H1 (cell line): ENCODE measurements at regions not wholly inside any gene's neighbourhood (a gene's known extent, or its start where the extent isn't known, plus 50 kb on each side); places are given as distances from the start of the nearest gene placed in this dataset.

Experiments used
- CTCF ChIA-PET: fragments of 300-600 bp; sonication (Branson Sonifier 250); formaldehyde crosslinking; loops from one replicate; lab custom pipeline; 2021; ENCODE audit not compliant: partially characterized antibody; lab: Charles Lee
- POLR2A ChIA-PET: fragments of 300-600 bp; sonication (Branson Sonifier 250); formaldehyde crosslinking; loops from one replicate; lab custom pipeline; 2021; ENCODE audit warnings: inconsistent platforms; ENCODE audit not compliant: partially characterized antibody; lab: Charles Lee
- DNase-seq, 2 experiments: peaks; one replicate each; pipeline versions ENCODE4 v3.0.0 to v3.0.0-alpha.2; 2010 to 2022; ENCODE audit warnings: low spot score in 2 of 2, low read depth in 1 of 2, mixed read lengths in 1 of 2
- FAIRE-seq: peaks from 2 replicates; lab custom pipeline; 2011; peaks lifted over from hg19 to GRCh38; lab: Jason Lieb, UNC
- H2AFZ ChIP-seq: 2 replicates; pipeline ENCODE4 v1.8.1; 2012; ENCODE audit warnings: low read length, inconsistent platforms
- H2AK5ac ChIP-seq: 2 replicates; pipeline ENCODE4 v1.6.1; 2013; ENCODE audit warnings: low read depth, low read length
- H2BK120ac ChIP-seq: replicated peaks from 2 replicates; pipeline ENCODE3; 2013; ENCODE audit warnings: low read depth, low read length, inconsistent platforms
- H2BK12ac ChIP-seq: 2 replicates; pipeline ENCODE4 v1.6.1; 2013; ENCODE audit warnings: low read depth, low read length
- H2BK15ac ChIP-seq: 2 replicates; pipeline ENCODE4 v1.6.1; 2013; ENCODE audit warnings: low read length
- H2BK20ac ChIP-seq: 2 replicates; pipeline ENCODE4 v1.6.1; 2013; ENCODE audit warnings: low read length
- H2BK5ac ChIP-seq: 2 replicates; pipeline ENCODE4 v1.6.1; 2013; ENCODE audit warnings: low read depth, low read length
- H3K14ac ChIP-seq: 2 replicates; pipeline ENCODE4 v1.6.1; 2013; ENCODE audit warnings: inconsistent platforms; ENCODE audit not compliant: insufficient read length
- H3K18ac ChIP-seq: 2 replicates; pipeline ENCODE4 v1.6.1; 2013; ENCODE audit warnings: low read length; ENCODE audit errors: extremely low read depth
- H3K23ac ChIP-seq: 2 replicates; pipeline ENCODE4 v1.6.1; 2013; ENCODE audit warnings: inconsistent platforms; ENCODE audit not compliant: insufficient read length
- H3K23me2 ChIP-seq: 2 replicates; pipeline ENCODE4 v1.6.1; 2013; ENCODE audit warnings: low read depth, low read length
- H3K27ac ChIP-seq: 2 replicates; pipeline ENCODE4 v1.6.1; 2011; ENCODE audit warnings: low read depth, low read length, inconsistent platforms
- H3K27me3 ChIP-seq, 4 experiments: replicated peaks in 1 of 4; 1 replicate in 1 of 4; 2 replicates in 3 of 4; pipeline versions ENCODE4 v1.6.1 to v1.8.1; 2011 to 2013; ENCODE audit warnings: low read length in 3 of 4, mild to moderate bottlenecking in 3 of 4, inconsistent platforms in 2 of 4, mixed read lengths in 2 of 4, moderate library complexity in 1 of 4; ENCODE audit not compliant: control insufficient read depth in 3 of 4, insufficient read depth in 3 of 4; ENCODE audit errors: extremely low read depth in 1 of 4
- H3K36me3 ChIP-seq, 4 experiments: 2 replicates each; pipeline versions ENCODE4 v1.6.1 to v1.8.1; 2011 to 2013; ENCODE audit warnings: mild to moderate bottlenecking in 4 of 4, low read length in 3 of 4, moderate library complexity in 2 of 4, control low read depth in 1 of 4, inconsistent platforms in 1 of 4; ENCODE audit not compliant: insufficient read depth in 4 of 4, control insufficient read depth in 2 of 4
- H3K4ac ChIP-seq: replicated peaks from 2 replicates; pipeline ENCODE3; 2013; ENCODE audit warnings: low read length, low read depth, mixed read lengths, inconsistent platforms; ENCODE audit not compliant: insufficient read length
- H3K4me1 ChIP-seq, 4 experiments: replicated peaks in 1 of 4; 1 replicate in 1 of 4; 2 replicates in 3 of 4; pipeline versions ENCODE4 v1.6.1 to v1.8.1; 2011 to 2013; ENCODE audit warnings: low read length in 3 of 4, inconsistent platforms in 2 of 4, mixed read lengths in 1 of 4; ENCODE audit not compliant: insufficient read depth in 4 of 4, control insufficient read depth in 3 of 4
- H3K4me2 ChIP-seq, 2 experiments: 2 replicates each; pipeline versions ENCODE4 v1.6.1 to v1.8.1; 2011 to 2013; ENCODE audit warnings: low read depth in 2 of 2, low read length in 2 of 2, control low read depth in 1 of 2, inconsistent platforms in 1 of 2, mild to moderate bottlenecking in 1 of 2; ENCODE audit not compliant: insufficient read depth in 1 of 2
- H3K4me3 ChIP-seq, 4 experiments: fragments of 200-600, 300-600 bp in 1 of 4; sonication (generic), shearing (Covaris generic), sonication (Bioruptor Twin) in 1 of 4; 2 replicates each; pipeline versions ENCODE4 v1.5.1 to v1.8.1; 2011 to 2016; ENCODE audit warnings: low read length in 4 of 4, low read depth in 3 of 4, control low read depth in 2 of 4, inconsistent platforms in 2 of 4, mild to moderate bottlenecking in 2 of 4, mixed read lengths in 1 of 4, moderate library complexity in 1 of 4; ENCODE audit not compliant: insufficient read depth in 2 of 4; ENCODE audit errors: extremely low read depth in 1 of 4
- H3K56ac ChIP-seq: replicated peaks from 2 replicates; pipeline ENCODE3; 2013; ENCODE audit warnings: low read depth, mild to moderate bottlenecking, mixed read lengths, low read length, inconsistent platforms; ENCODE audit not compliant: insufficient read length
- H3K79me1 ChIP-seq: 2 replicates; pipeline ENCODE4 v1.6.1; 2013; ENCODE audit warnings: low read depth, low read length, control low read depth
- H3K79me2 ChIP-seq, 2 experiments: 2 replicates each; pipeline versions ENCODE4 v1.6.1 to v1.8.1; 2012 to 2013; ENCODE audit warnings: low read length in 2 of 2, mild to moderate bottlenecking in 2 of 2, inconsistent platforms in 1 of 2; ENCODE audit not compliant: insufficient read depth in 2 of 2, control insufficient read depth in 1 of 2
- H3K9ac ChIP-seq, 4 experiments: replicated peaks in 1 of 4; 1 replicate in 1 of 4; 2 replicates in 3 of 4; pipeline versions ENCODE4 v1.6.1 to v1.8.1; 2011 to 2013; ENCODE audit warnings: low read depth in 3 of 4, low read length in 3 of 4, control low read depth in 2 of 4, mild to moderate bottlenecking in 2 of 4, moderate library complexity in 2 of 4, inconsistent platforms in 1 of 4; ENCODE audit errors: extremely low read depth in 1 of 4
- H3K9me3 ChIP-seq, 2 experiments: 2 replicates each; pipeline versions ENCODE4 v1.6.1 to v1.8.1; 2012 to 2013; ENCODE audit warnings: mild to moderate bottlenecking in 2 of 2, moderate library complexity in 2 of 2, control low read depth in 1 of 2, inconsistent platforms in 1 of 2, low read depth in 1 of 2, low read length in 1 of 2, mixed read lengths in 1 of 2; ENCODE audit not compliant: insufficient read depth in 2 of 2
- H4K20me1 ChIP-seq, 2 experiments: replicated peaks in 1 of 2; 2 replicates each; pipeline versions ENCODE3 to v1.8.1; 2011 to 2013; ENCODE audit warnings: inconsistent platforms in 2 of 2, low read length in 2 of 2, mild to moderate bottlenecking in 1 of 2; ENCODE audit not compliant: insufficient read depth in 2 of 2, control insufficient read depth in 1 of 2
- H4K5ac ChIP-seq: 2 replicates; pipeline ENCODE4 v1.6.1; 2013; ENCODE audit warnings: low read length, low read depth, mixed read lengths, inconsistent platforms; ENCODE audit not compliant: insufficient read length
- H4K8ac ChIP-seq: 2 replicates; pipeline ENCODE4 v1.8.0; 2013; ENCODE audit warnings: mild to moderate bottlenecking, moderate library complexity, low read length, inconsistent platforms; ENCODE audit not compliant: insufficient read depth; ENCODE audit errors: extremely low read depth
- H4K91ac ChIP-seq: replicated peaks from 2 replicates; pipeline ENCODE3; 2013; ENCODE audit warnings: low read length, mixed read lengths, inconsistent platforms; ENCODE audit not compliant: insufficient read length
- WGBS, 2 experiments: shearing (Covaris generic) in 1 of 2; methylation state at CpG; one replicate each; pipeline versions ENCODE4 v1.1.6 to v1.1.7; 2013 to 2015; ENCODE audit warnings: low lambda C conversion rate in 2 of 2, mixed read lengths in 2 of 2, inconsistent platforms in 1 of 2, low coverage in 1 of 2, missing lambda C conversion rate in 1 of 2; ENCODE audit not compliant: insufficient replicate concordance in 2 of 2, insufficient coverage in 1 of 2, insufficient read length in 1 of 2; ENCODE audit errors: extremely low coverage in 1 of 2, missing lambda C conversion rate in 1 of 2; 5-methylcytosine and 5-hydroxymethylcytosine counted together
- TF ChIP-seq, protein P1 (sequence below): fragments of 300-600 bp; sonication (generic); IDR thresholded peaks from 2 replicates; pipeline ENCODE4 v1.7.1; 2012; ENCODE audit warnings: low read length, moderate library complexity, mild to moderate bottlenecking, inconsistent platforms; ENCODE audit not compliant: insufficient replicate concordance

DNA sequence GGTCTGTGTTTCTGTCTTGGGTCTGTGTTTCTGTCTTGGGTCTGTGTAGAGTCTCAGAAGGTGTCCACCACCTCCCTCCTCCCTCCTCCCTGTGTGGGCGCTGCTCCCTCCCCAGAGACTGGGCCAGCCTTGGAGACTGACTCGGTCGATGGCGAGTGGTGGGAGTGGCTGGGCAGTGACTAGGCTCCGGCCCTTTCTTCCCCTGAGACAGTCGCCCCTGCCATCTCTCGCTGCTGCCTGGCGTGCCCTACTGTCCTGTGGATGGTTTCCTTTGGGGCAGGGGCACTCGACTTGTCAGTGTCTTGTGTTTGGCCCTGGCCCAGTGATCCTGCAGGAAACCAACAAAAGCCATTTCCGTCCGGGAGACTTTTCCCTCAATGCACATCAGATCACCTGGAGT is 215.8 kb downstream of the NDUFA10 start:
- Histone ChIP-seq H2BK120ac (no peak overlapping the region), H3K9ac (no peak overlapping the region), H2BK5ac (no peak overlapping the region), H3K79me1 (no peaks in the 10 kb centered on the region), H3K23ac (no peak overlapping the region), H3K4me1 (no peaks in the 10 kb centered on the region; a peak in 1 of 7 replicates), H3K4ac (no peak overlapping the region), H3K23me2 (no peaks in the 10 kb centered on the region), H3K79me2 (no peaks in the 10 kb centered on the region), H3K18ac (no peak overlapping the region), H3K4me3 (no peak overlapping the region), H4K8ac (peak overlapping the region; percentile 57; the same call in 1 of the 2 replicates), H2AFZ (no peak overlapping the region), H4K91ac (no peak overlapping the region), H2BK15ac (no peak overlapping the region), H3K14ac (no peak overlapping the region), H2BK20ac (no peak overlapping the region), H3K4me2 (no peak overlapping the region), H3K56ac (no peak overlapping the region), H4K5ac (no peak overlapping the region), H4K20me1 (no peaks in the 10 kb centered on the region), H3K9me3 (no peaks in the 10 kb centered on the region), H3K36me3 (no peaks in the 10 kb centered on the region), H3K27me3 (no peaks in the 10 kb centered on the region), H2AK5ac (no peak overlapping the region), H2BK12ac (no peak overlapping the region), H3K27ac (no peak overlapping the region)
- POLR2A ChIA-PET, result no interaction called here
- DNase-seq (no peak), FAIRE-seq (no peak)
- CTCF ChIA-PET, result no interaction called here
- WGBS, 2 experiments, result 87% methylated on average over 9 of the region's 11 CpGs; no CpG with 5 or more reads in 1 of the 2 experiments
- TF ChIP-seq, protein P1, sequence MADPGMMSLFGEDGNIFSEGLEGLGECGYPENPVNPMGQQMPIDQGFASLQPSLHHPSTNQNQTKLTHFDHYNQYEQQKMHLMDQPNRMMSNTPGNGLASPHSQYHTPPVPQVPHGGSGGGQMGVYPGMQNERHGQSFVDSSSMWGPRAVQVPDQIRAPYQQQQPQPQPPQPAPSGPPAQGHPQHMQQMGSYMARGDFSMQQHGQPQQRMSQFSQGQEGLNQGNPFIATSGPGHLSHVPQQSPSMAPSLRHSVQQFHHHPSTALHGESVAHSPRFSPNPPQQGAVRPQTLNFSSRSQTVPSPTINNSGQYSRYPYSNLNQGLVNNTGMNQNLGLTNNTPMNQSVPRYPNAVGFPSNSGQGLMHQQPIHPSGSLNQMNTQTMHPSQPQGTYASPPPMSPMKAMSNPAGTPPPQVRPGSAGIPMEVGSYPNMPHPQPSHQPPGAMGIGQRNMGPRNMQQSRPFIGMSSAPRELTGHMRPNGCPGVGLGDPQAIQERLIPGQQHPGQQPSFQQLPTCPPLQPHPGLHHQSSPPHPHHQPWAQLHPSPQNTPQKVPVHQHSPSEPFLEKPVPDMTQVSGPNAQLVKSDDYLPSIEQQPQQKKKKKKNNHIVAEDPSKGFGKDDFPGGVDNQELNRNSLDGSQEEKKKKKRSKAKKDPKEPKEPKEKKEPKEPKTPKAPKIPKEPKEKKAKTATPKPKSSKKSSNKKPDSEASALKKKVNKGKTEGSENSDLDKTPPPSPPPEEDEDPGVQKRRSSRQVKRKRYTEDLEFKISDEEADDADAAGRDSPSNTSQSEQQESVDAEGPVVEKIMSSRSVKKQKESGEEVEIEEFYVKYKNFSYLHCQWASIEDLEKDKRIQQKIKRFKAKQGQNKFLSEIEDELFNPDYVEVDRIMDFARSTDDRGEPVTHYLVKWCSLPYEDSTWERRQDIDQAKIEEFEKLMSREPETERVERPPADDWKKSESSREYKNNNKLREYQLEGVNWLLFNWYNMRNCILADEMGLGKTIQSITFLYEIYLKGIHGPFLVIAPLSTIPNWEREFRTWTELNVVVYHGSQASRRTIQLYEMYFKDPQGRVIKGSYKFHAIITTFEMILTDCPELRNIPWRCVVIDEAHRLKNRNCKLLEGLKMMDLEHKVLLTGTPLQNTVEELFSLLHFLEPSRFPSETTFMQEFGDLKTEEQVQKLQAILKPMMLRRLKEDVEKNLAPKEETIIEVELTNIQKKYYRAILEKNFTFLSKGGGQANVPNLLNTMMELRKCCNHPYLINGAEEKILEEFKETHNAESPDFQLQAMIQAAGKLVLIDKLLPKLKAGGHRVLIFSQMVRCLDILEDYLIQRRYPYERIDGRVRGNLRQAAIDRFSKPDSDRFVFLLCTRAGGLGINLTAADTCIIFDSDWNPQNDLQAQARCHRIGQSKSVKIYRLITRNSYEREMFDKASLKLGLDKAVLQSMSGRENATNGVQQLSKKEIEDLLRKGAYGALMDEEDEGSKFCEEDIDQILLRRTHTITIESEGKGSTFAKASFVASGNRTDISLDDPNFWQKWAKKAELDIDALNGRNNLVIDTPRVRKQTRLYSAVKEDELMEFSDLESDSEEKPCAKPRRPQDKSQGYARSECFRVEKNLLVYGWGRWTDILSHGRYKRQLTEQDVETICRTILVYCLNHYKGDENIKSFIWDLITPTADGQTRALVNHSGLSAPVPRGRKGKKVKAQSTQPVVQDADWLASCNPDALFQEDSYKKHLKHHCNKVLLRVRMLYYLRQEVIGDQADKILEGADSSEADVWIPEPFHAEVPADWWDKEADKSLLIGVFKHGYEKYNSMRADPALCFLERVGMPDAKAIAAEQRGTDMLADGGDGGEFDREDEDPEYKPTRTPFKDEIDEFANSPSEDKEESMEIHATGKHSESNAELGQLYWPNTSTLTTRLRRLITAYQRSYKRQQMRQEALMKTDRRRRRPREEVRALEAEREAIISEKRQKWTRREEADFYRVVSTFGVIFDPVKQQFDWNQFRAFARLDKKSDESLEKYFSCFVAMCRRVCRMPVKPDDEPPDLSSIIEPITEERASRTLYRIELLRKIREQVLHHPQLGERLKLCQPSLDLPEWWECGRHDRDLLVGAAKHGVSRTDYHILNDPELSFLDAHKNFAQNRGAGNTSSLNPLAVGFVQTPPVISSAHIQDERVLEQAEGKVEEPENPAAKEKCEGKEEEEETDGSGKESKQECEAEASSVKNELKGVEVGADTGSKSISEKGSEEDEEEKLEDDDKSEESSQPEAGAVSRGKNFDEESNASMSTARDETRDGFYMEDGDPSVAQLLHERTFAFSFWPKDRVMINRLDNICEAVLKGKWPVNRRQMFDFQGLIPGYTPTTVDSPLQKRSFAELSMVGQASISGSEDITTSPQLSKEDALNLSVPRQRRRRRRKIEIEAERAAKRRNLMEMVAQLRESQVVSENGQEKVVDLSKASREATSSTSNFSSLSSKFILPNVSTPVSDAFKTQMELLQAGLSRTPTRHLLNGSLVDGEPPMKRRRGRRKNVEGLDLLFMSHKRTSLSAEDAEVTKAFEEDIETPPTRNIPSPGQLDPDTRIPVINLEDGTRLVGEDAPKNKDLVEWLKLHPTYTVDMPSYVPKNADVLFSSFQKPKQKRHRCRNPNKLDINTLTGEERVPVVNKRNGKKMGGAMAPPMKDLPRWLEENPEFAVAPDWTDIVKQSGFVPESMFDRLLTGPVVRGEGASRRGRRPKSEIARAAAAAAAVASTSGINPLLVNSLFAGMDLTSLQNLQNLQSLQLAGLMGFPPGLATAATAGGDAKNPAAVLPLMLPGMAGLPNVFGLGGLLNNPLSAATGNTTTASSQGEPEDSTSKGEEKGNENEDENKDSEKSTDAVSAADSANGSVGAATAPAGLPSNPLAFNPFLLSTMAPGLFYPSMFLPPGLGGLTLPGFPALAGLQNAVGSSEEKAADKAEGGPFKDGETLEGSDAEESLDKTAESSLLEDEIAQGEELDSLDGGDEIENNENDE, result no peak
